IgD-negative memory B cell (primary cell): ENCODE measurements at regions not wholly inside any gene's neighbourhood (a gene's known extent, or its start where the extent isn't known, plus 50 kb on each side); places are given as distances from the start of the nearest gene placed in this dataset.

Experiments used
- H3K27ac Mint-ChIP-seq, 3 donors: one replicate each; pipeline ENCODE4 v1.8.0; 2020 to 2022; ENCODE audit warnings: mild to moderate bottlenecking in 3 of 3, mixed read lengths in 3 of 3, moderate library complexity in 1 of 3
- H3K27me3 Mint-ChIP-seq: one replicate; pipeline ENCODE4 v1.8.0; 2021; ENCODE audit warnings: mixed read lengths
- H3K36me3 Mint-ChIP-seq: one replicate; pipeline ENCODE4 v1.8.0; 2020; ENCODE audit warnings: mild to moderate bottlenecking, mixed read lengths
- H3K4me1 Mint-ChIP-seq, 3 donors: one replicate each; pipeline ENCODE4 v1.8.0; 2020 to 2022; ENCODE audit warnings: mixed read lengths in 3 of 3, mild to moderate bottlenecking in 1 of 3
- H3K4me3 Mint-ChIP-seq, 4 donors: one replicate each; pipeline ENCODE4 v1.8.0; 2020 to 2022; ENCODE audit warnings: mild to moderate bottlenecking in 4 of 4, mixed read lengths in 4 of 4, moderate library complexity in 3 of 4
- H3K9me3 Mint-ChIP-seq, 3 donors: one replicate each; pipeline ENCODE4 v1.8.0; 2020 to 2021; ENCODE audit warnings: mixed read lengths in 3 of 3, mild to moderate bottlenecking in 1 of 3

GRCh38 chr10:78980354-78980753, 88.4 kb upstream of the ZMIZ1 start:
- no peaks in the 10 kb centered on the region for H3K36me3 Mint-ChIP-seq
- H3K9me3 Mint-ChIP-seq = no peaks in the 10 kb centered on the region
- no peak overlapping the region for H3K4me3 Mint-ChIP-seq
- H3K27me3 Mint-ChIP-seq = peaks cover 16% of the 10 kb centered on the region
- peak overlapping the region in 1 of 3 donors; percentile 17 for H3K27ac Mint-ChIP-seq
- peaks cover 3 to 13% (median 6%) of the 10 kb centered on the region in 3 donors for H3K4me1 Mint-ChIP-seq

DNA sequence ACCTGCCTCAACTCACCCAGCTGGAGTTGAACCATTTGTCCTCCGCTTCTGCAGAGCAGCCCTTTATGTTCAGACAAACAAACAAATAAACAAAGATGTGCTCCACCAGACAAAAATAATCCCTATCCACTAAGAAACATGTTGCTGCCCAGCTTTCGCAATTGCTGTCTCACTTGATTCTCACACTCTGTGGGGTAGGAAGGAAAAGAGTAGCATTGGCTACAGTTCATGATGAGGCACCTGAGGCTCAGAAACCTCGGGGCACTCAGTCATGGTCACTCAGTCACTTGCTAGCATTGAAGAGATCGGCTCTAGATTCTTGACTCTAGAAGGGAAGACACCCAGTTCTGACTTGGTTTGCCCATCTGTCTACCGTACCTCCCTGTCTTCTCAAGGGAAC, 88.0 kb upstream of the ZMIZ1 start:
- Mint-ChIP-seq H3K27me3 (peaks cover 13% of the 10 kb centered on the region), H3K36me3 (no peaks in the 10 kb centered on the region), H3K9me3 (no peaks in the 10 kb centered on the region), H3K4me1 (peaks cover 3 to 13% (median 6%) of the 10 kb centered on the region in 3 donors), H3K27ac (no peak overlapping the region), H3K4me3 (no peak overlapping the region)

- Mint-ChIP-seq H3K4me3 (peak overlapping the region in 2 of 4 donors; percentile 61 to 82), H3K27ac (no peak overlapping the region), H3K27me3 (peaks cover 16% of the 10 kb centered on the region), H3K36me3 (no peaks in the 10 kb centered on the region), H3K4me1 (peaks cover 3 to 13% (median 6%) of the 10 kb centered on the region in 3 donors), H3K9me3 (no peaks in the 10 kb centered on the region)
These were observed 87.4 kb upstream of the ZMIZ1 start for GRCh38 chr10:78981257-78981969.

GRCh38 chr10:78981970-78982281, 86.8 kb upstream of the ZMIZ1 start:
- peak overlapping the region in 1 of 4 donors; percentile 82 for H3K4me3 Mint-ChIP-seq
- no peak overlapping the region for H3K27ac Mint-ChIP-seq
- H3K9me3 Mint-ChIP-seq = no peaks in the 10 kb centered on the region
- no peaks in the 10 kb centered on the region for H3K36me3 Mint-ChIP-seq
- peaks cover 3 to 13% (median 6%) of the 10 kb centered on the region in 3 donors for H3K4me1 Mint-ChIP-seq
- H3K27me3 Mint-ChIP-seq = peaks cover 17% of the 10 kb centered on the region

DNA sequence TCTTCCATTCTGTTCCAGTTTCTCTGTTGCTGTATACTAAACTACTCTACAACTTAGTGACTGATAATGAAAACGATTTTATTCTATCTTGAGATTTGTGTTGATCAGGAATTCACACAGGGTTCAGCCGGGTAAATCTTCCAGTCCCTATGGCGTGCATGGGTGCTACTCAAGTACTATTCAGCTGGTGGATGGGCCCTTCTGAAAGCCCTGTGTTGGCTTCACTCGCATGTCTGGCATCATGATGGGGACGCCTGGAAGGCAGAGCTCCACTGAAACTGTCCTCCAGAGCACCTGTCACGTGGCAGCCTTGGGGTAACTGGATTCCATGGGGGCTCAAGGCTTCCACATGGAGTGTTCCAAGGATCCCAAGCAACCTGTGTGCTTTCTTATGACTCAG, 86.0 kb upstream of the ZMIZ1 start:
- H3K9me3 Mint-ChIP-seq = no peaks in the 10 kb centered on the region
- no peak overlapping the region for H3K4me3 Mint-ChIP-seq
- H3K27ac Mint-ChIP-seq = no peak overlapping the region
- peaks cover 16% of the 10 kb centered on the region for H3K27me3 Mint-ChIP-seq
- H3K36me3 Mint-ChIP-seq = no peaks in the 10 kb centered on the region
- peaks cover 3 to 13% (median 6%) of the 10 kb centered on the region in 3 donors for H3K4me1 Mint-ChIP-seq

DNA sequence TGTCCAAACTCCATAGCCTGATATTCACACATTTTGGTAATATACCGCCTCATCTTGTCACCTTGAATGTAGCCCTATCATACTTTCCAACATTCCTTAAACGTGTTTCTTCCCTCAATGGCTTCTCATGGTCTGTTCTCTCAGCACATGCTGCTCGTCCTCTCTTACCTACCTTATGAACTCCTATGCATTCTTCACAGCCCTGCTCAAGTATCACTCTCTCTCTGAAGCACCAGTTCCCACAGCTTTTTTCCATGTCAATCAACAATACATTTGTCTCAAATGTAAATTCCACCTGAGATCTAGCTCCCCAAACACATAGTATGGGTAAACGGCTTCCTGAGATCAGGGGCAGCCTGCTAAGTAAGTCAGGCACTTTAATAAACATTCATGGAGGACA, 85.2 kb upstream of the ZMIZ1 start:
- H3K9me3 Mint-ChIP-seq = peaks cover 0 to 3% (median 0%) of the 10 kb centered on the region in 3 donors
- no peaks in the 10 kb centered on the region for H3K36me3 Mint-ChIP-seq
- peaks cover 3 to 13% (median 6%) of the 10 kb centered on the region in 3 donors for H3K4me1 Mint-ChIP-seq
- no peak overlapping the region for H3K4me3 Mint-ChIP-seq
- H3K27ac Mint-ChIP-seq = no peak overlapping the region
- peaks cover 12% of the 10 kb centered on the region for H3K27me3 Mint-ChIP-seq

DNA sequence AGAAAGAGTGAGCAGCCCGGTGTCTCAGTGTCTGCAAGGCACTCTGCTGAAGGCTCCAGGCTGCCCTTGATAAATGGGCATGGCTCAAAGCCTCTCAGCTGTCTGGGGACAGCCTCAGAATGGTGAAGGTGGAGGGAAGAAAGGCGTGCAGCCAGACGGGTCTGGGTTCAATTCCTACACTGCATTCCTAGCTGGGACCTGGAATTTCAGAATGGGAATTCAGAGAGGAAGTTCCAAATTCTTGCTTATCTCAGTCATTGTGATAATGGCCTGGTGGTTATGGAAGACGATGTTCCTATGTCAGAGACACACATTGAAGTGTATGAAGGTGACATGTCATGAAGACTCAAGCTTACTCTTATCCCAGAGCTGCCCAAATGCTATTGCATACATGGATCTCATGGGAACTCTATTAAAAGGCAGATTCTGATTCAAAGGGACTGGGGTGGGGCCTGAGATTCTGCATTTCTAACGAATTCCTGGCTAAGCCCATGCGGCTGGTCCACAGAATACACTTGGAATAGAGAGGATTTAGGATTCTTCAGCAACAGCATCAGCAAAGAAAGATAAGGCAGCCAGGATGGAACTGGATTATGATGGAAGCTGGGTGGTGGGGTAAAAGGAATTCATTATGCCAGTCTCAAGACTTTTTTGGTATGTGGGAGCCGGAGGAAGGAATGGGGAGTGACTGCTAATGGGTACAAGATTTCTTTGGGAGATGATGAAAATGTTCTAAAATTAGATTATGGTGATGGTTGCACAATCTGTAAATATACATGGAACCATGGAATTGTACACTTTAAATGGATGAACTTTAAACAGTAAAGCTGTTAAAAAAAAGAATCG, 82.6 kb upstream of the ZMIZ1 start:
- peaks cover 0 to 3% (median 0%) of the 10 kb centered on the region in 3 donors for H3K9me3 Mint-ChIP-seq
- H3K27me3 Mint-ChIP-seq = peaks cover 16% of the 10 kb centered on the region
- H3K4me3 Mint-ChIP-seq = no peak overlapping the region
- no peaks in the 10 kb centered on the region for H3K36me3 Mint-ChIP-seq
- H3K27ac Mint-ChIP-seq = no peak overlapping the region
- H3K4me1 Mint-ChIP-seq = peaks cover 6 to 14% (median 10%) of the 10 kb centered on the region in 3 donors

- Mint-ChIP-seq H3K4me3 (peak overlapping the region in 2 of 4 donors; percentile 12 to 20), H3K36me3 (peaks cover 2% of the 10 kb centered on the region), H3K9me3 (peaks cover 0 to 3% (median 0%) of the 10 kb centered on the region in 3 donors), H3K4me1 (peaks cover 19 to 34% (median 32%) of the 10 kb centered on the region in 3 donors), H3K27ac (no peak overlapping the region), H3K27me3 (peaks cover 13% of the 10 kb centered on the region)
These were observed 77.6 kb upstream of the ZMIZ1 start for GRCh38 chr10:78991187-78991586.

DNA sequence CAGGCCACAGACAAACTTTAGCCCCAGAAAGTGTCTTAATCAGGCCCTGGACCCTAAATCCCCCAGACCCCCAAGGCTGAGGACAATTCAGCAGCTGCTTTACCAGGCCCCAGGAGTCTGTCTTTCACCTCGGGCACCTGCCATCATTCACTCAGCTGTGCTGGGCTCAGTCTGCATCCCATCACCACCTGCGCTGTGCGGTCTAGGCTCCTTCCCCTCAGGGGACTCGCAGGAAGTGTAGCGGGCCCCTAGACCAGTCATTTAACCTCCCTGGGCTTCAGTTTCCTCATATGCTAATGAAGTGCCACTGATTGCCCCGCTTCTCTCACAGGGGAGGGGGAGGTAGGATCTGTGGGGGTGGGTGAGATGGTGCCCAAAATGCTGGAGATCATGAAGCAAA, 76.4 kb upstream of the ZMIZ1 start:
- H3K27ac Mint-ChIP-seq = peak overlapping the region in 1 of 3 donors; percentile 89
- peaks cover 16% of the 10 kb centered on the region for H3K27me3 Mint-ChIP-seq
- peaks cover 25 to 36% (median 35%) of the 10 kb centered on the region in 3 donors for H3K4me1 Mint-ChIP-seq
- H3K4me3 Mint-ChIP-seq = peak overlapping the region in 2 of 4 donors; percentile 12 to 63
- peaks cover 4% of the 10 kb centered on the region for H3K36me3 Mint-ChIP-seq
- H3K9me3 Mint-ChIP-seq = peaks cover 0 to 3% (median 0%) of the 10 kb centered on the region in 3 donors

DNA sequence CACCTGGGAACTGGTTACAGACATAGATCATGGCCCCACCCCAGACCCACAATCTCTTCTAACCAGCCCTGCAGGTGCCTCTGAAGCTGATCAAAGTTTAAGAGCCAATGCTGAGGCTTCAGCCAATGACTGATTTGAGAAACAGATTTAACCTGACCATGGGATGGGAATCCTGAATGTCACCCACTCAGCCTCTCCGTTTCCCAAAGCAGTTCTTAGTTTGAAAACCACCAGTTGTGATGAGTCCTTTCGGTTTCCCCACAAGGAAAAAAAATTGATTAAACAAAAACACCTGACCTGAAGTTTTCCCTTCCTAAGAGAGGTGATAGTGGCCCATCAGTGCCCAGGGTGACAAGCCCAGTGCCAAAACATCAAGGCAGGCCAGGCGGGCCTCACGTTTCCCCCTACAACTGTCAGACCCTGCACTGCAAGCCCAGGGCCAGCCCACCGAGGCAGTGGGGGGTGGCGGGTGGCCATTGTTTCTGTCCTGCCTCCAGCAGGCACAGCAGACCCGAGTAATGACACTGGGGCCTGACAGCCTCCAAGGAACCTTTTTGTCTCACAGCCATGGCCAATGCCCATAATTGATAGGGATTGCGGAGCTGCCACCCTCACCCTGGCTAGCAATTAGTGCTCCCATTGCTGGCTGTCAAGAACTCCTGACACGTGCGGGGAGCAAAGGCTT, 75.4 kb upstream of the ZMIZ1 start:
- Mint-ChIP-seq H3K27ac (no peak overlapping the region), H3K4me3 (no peak overlapping the region), H3K9me3 (peaks cover 0 to 1% (median 0%) of the 10 kb centered on the region in 3 donors), H3K27me3 (peaks cover 20% of the 10 kb centered on the region), H3K4me1 (peaks cover 25 to 36% (median 35%) of the 10 kb centered on the region in 3 donors), H3K36me3 (peaks cover 4% of the 10 kb centered on the region)

- H3K27ac Mint-ChIP-seq = no peak overlapping the region
- peaks cover 4% of the 10 kb centered on the region for H3K36me3 Mint-ChIP-seq
- H3K9me3 Mint-ChIP-seq = peaks cover 0 to 2% (median 0%) of the 10 kb centered on the region in 3 donors
- H3K4me1 Mint-ChIP-seq = peaks cover 22 to 29% (median 28%) of the 10 kb centered on the region in 3 donors
- H3K27me3 Mint-ChIP-seq = peaks cover 24% of the 10 kb centered on the region
- H3K4me3 Mint-ChIP-seq = peak overlapping the region in 1 of 4 donors; percentile 56
These were observed 72.6 kb upstream of the ZMIZ1 start for GRCh38 chr10:78995987-78996791.

DNA sequence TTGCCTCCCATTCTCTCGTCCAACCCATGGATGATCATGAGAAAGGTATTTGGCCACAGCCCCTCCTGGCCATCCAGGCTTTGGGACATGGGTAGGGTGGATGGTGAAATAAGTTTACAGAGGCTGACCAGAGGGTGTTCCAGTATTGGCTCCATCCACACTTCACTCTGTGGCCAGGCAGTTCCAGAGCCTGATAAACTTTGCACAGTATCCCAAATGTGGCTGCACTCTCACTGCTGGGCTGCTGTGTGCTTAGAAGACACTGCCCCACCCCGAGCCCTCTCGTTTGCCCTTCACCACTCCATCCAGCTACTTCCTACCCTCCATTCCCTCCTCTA, 72.0 kb upstream of the ZMIZ1 start:
- peaks cover 29% of the 10 kb centered on the region for H3K27me3 Mint-ChIP-seq
- H3K4me1 Mint-ChIP-seq = peaks cover 19 to 23% (median 23%) of the 10 kb centered on the region in 3 donors
- peaks cover 0 to 2% (median 0%) of the 10 kb centered on the region in 3 donors for H3K9me3 Mint-ChIP-seq
- H3K36me3 Mint-ChIP-seq = peaks cover 4% of the 10 kb centered on the region
- H3K27ac Mint-ChIP-seq = peak overlapping the region in 1 of 3 donors; percentile 29
- peak overlapping the region in 1 of 4 donors; percentile 56 for H3K4me3 Mint-ChIP-seq

- H3K36me3 Mint-ChIP-seq = peaks cover 2% of the 10 kb centered on the region
- H3K9me3 Mint-ChIP-seq = peaks cover 0 to 2% (median 0%) of the 10 kb centered on the region in 3 donors
- peaks cover 30% of the 10 kb centered on the region for H3K27me3 Mint-ChIP-seq
- no peak overlapping the region for H3K4me3 Mint-ChIP-seq
- peaks cover 9 to 14% (median 12%) of the 10 kb centered on the region in 3 donors for H3K4me1 Mint-ChIP-seq
- peak overlapping the region in 1 of 3 donors; percentile 29 for H3K27ac Mint-ChIP-seq
These were observed 70.8 kb upstream of the ZMIZ1 start for GRCh38 chr10:78997635-78998618.
